ENCODE measurements at regions not wholly inside any gene's neighbourhood (a gene's known extent, or its start where the extent isn't known, plus 50 kb on each side); places are given as distances from the start of the nearest gene placed in this dataset.

DNA sequence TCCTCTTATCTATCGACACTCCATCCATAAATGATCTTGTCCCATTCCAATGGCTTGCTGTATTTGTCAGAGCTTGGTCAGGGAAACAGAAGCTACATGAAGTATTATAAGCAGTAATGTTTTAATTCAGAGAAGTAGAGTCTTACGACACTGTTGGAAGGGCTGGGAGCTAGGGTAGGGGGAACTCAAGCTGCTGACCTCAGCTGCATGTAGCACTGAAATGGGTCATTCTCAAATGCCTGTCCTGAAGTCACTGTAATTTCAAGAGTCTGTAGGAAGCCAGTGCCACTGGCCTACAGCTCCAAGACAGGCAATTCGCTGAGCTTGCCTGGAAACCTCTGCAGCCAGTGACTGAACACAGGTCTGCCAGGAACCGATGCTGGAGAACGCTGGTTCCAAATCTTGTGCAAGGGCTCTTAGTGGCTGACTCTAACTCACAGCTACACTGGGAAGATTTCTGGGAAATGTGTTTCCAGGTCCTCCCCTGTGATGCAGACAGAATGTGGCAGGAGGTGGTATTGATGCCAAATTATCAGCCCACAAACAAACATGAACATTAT lies 532.4 kb downstream of the CCDC171 start:
- Histone ChIP-seq H3K23ac (ENCODE audit: insufficient read length, low read depth, low read length) (no peak overlapping the region), H3K27me3 (ENCODE audit: insufficient read depth, low read length) (no peaks in the 10 kb centered on the region), H2BK120ac (ENCODE audit: low read depth, low read length, poor library complexity, severe bottlenecking) (no peak overlapping the region), H3K27ac (ENCODE audit: insufficient read length, low read depth, low read length) (no peak overlapping the region), H3K9ac (ENCODE audit: extremely low read depth, insufficient read length, low read length) (no peak overlapping the region), H3K4me2 (ENCODE audit: insufficient read depth, insufficient read length, low read length) (no peak overlapping the region), H2BK12ac (ENCODE audit: insufficient read length, low read depth, low read length) (no peak overlapping the region), H2AK5ac (ENCODE audit: insufficient read length, low read length) (no peak overlapping the region), H3K79me2 (ENCODE audit: insufficient read depth, low read length) (no peaks in the 10 kb centered on the region), H4K20me1 (ENCODE audit: control insufficient read depth, insufficient read depth, insufficient read length) (no peaks in the 10 kb centered on the region), H3K14ac (ENCODE audit: insufficient read depth, low read length) (no peak overlapping the region; the same call in 1 of the 2 replicates), H2BK15ac (ENCODE audit: low read depth, low read length) (no peak overlapping the region), H2BK20ac (ENCODE audit: low read depth, low read length, poor library complexity, severe bottlenecking) (no peak overlapping the region), H4K91ac (ENCODE audit: insufficient read length, low read depth, low read length) (no peak overlapping the region), H4K8ac (replicated peaks; ENCODE audit: insufficient read length, low read depth, low read length) (no peak overlapping the region), H3K4ac (ENCODE audit: low read depth, low read length) (no peak overlapping the region), H2BK5ac (ENCODE audit: insufficient read length, low read length) (no peak overlapping the region), H4K5ac (ENCODE audit: insufficient read length, low read depth, low read length) (no peak overlapping the region), H3K23me2 (ENCODE audit: insufficient read length, low read depth, low read length, poor library complexity, severe bottlenecking) (no peaks in the 10 kb centered on the region), H3K18ac (ENCODE audit: insufficient read length, low read depth, low read length) (no peak overlapping the region), H3K79me1 (ENCODE audit: insufficient read depth, low read depth, low read length, poor library complexity, severe bottlenecking) (no peaks in the 10 kb centered on the region), H3K56ac (ENCODE audit: insufficient read length, low read depth, low read length) (no peak overlapping the region), H3K4me1 (ENCODE audit: insufficient read depth, low read length) (no peaks in the 10 kb centered on the region), H2AFZ (ENCODE audit: low read length) (no peak overlapping the region), H3K9me3 (ENCODE audit: control insufficient read depth, low read depth, low read length) (no peaks in the 10 kb centered on the region), H3T11ph (ENCODE audit: low read length) (no peak overlapping the region)
- Mint-ChIP-seq H3K4me1 (no peaks in the 10 kb centered on the region), H3K9me3 (peaks cover 0 to 3% of the 10 kb centered on the region in 2 experiments; a peak in 1 of 5 replicates), H3K27me3 (ENCODE audit: low read depth) (peaks cover 3% of the 10 kb centered on the region; the same call in 1 of the 2 replicates), H3K27ac (no peak overlapping the region), H3K36me3 (ENCODE audit: insufficient read depth in 1 of 3, low read depth in 3 of 3) (no peaks in the 10 kb centered on the region; a peak in 1 of 7 replicates), H3K4me3 (no peak overlapping the region)
- no peak for TF ChIP-seq CTCF (conservative IDR thresholded peaks at IDR 0.05)
- WGBS (ENCODE audit: extremely low coverage, insufficient read length, low lambda C conversion rate) = no CpG with 5 or more reads among the region's 5 CpGs
- no peak for DNase-seq
